ENCODE measurements at regions not wholly inside any gene's neighbourhood (a gene's known extent, or its start where the extent isn't known, plus 50 kb on each side); places are given as distances from the start of the nearest gene placed in this dataset.

- no peak for TF ChIP-seq RNF2 (IDR thresholded peaks at IDR 0.05; ENCODE audit: borderline replicate concordance, low read depth, low read length, missing control alignments, poor library complexity, severe bottlenecking)
- no peak for TF ChIP-seq EGR1 (IDR thresholded peaks at IDR 0.05; ENCODE audit: borderline replicate concordance, low read depth, low read length)
- TF ChIP-seq, protein P1, sequence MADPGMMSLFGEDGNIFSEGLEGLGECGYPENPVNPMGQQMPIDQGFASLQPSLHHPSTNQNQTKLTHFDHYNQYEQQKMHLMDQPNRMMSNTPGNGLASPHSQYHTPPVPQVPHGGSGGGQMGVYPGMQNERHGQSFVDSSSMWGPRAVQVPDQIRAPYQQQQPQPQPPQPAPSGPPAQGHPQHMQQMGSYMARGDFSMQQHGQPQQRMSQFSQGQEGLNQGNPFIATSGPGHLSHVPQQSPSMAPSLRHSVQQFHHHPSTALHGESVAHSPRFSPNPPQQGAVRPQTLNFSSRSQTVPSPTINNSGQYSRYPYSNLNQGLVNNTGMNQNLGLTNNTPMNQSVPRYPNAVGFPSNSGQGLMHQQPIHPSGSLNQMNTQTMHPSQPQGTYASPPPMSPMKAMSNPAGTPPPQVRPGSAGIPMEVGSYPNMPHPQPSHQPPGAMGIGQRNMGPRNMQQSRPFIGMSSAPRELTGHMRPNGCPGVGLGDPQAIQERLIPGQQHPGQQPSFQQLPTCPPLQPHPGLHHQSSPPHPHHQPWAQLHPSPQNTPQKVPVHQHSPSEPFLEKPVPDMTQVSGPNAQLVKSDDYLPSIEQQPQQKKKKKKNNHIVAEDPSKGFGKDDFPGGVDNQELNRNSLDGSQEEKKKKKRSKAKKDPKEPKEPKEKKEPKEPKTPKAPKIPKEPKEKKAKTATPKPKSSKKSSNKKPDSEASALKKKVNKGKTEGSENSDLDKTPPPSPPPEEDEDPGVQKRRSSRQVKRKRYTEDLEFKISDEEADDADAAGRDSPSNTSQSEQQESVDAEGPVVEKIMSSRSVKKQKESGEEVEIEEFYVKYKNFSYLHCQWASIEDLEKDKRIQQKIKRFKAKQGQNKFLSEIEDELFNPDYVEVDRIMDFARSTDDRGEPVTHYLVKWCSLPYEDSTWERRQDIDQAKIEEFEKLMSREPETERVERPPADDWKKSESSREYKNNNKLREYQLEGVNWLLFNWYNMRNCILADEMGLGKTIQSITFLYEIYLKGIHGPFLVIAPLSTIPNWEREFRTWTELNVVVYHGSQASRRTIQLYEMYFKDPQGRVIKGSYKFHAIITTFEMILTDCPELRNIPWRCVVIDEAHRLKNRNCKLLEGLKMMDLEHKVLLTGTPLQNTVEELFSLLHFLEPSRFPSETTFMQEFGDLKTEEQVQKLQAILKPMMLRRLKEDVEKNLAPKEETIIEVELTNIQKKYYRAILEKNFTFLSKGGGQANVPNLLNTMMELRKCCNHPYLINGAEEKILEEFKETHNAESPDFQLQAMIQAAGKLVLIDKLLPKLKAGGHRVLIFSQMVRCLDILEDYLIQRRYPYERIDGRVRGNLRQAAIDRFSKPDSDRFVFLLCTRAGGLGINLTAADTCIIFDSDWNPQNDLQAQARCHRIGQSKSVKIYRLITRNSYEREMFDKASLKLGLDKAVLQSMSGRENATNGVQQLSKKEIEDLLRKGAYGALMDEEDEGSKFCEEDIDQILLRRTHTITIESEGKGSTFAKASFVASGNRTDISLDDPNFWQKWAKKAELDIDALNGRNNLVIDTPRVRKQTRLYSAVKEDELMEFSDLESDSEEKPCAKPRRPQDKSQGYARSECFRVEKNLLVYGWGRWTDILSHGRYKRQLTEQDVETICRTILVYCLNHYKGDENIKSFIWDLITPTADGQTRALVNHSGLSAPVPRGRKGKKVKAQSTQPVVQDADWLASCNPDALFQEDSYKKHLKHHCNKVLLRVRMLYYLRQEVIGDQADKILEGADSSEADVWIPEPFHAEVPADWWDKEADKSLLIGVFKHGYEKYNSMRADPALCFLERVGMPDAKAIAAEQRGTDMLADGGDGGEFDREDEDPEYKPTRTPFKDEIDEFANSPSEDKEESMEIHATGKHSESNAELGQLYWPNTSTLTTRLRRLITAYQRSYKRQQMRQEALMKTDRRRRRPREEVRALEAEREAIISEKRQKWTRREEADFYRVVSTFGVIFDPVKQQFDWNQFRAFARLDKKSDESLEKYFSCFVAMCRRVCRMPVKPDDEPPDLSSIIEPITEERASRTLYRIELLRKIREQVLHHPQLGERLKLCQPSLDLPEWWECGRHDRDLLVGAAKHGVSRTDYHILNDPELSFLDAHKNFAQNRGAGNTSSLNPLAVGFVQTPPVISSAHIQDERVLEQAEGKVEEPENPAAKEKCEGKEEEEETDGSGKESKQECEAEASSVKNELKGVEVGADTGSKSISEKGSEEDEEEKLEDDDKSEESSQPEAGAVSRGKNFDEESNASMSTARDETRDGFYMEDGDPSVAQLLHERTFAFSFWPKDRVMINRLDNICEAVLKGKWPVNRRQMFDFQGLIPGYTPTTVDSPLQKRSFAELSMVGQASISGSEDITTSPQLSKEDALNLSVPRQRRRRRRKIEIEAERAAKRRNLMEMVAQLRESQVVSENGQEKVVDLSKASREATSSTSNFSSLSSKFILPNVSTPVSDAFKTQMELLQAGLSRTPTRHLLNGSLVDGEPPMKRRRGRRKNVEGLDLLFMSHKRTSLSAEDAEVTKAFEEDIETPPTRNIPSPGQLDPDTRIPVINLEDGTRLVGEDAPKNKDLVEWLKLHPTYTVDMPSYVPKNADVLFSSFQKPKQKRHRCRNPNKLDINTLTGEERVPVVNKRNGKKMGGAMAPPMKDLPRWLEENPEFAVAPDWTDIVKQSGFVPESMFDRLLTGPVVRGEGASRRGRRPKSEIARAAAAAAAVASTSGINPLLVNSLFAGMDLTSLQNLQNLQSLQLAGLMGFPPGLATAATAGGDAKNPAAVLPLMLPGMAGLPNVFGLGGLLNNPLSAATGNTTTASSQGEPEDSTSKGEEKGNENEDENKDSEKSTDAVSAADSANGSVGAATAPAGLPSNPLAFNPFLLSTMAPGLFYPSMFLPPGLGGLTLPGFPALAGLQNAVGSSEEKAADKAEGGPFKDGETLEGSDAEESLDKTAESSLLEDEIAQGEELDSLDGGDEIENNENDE (IDR thresholded peaks at IDR 0.05; ENCODE audit: insufficient replicate concordance, low read length): no peak
Measured at GRCh38 chr5:99721506-99721905, 792.7 kb upstream of the CHD1 start (continued).

Data from H1 (cell line).